HFF-Myc (cell line): ENCODE measurements at regions not wholly inside any gene's neighbourhood (a gene's known extent, or its start where the extent isn't known, plus 50 kb on each side); places are given as distances from the start of the nearest gene placed in this dataset.

Source experiments
- DNase-seq: peaks from one replicate; pipeline ENCODE4 v3.0.0-alpha.2; 2011; ENCODE audit warnings: low read depth; ENCODE audit errors: extremely low read depth
- H3K4me3 ChIP-seq: replicated peaks from 2 replicates; pipeline ENCODE4 v1.5.1; 2011; ENCODE audit warnings: low read depth, mild to moderate bottlenecking, control low read depth, low read length
- TF ChIP-seq, protein P1 (sequence below): IDR thresholded peaks from 2 replicates; pipeline ENCODE4 v1.5.1; 2012; ENCODE audit warnings: mild to moderate bottlenecking, low read depth, low read length, control low read depth; ENCODE audit errors: missing control alignments

DNA sequence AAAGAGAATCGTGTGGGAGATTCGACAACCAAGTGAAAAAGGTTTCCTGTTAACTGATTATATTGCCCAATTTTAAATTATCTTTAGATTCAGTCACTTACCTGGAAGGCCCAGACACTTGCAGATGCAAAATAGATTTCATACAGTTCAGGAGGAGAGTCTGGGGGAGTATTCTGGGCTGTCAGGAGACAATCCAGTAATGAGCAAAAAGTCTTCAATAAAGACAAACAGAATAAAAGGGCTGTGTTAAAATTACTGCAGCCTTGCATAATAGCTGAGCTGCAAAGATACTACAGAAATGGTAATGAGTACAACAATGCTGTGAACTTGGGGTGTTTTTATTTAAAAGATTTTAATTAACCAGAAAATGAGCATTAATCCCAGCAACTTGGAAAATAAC, 303.6 kb downstream of the SP3 start:
- no peak overlapping the region for H3K4me3 ChIP-seq
- DNase-seq: no peak
- TF ChIP-seq, protein P1, sequence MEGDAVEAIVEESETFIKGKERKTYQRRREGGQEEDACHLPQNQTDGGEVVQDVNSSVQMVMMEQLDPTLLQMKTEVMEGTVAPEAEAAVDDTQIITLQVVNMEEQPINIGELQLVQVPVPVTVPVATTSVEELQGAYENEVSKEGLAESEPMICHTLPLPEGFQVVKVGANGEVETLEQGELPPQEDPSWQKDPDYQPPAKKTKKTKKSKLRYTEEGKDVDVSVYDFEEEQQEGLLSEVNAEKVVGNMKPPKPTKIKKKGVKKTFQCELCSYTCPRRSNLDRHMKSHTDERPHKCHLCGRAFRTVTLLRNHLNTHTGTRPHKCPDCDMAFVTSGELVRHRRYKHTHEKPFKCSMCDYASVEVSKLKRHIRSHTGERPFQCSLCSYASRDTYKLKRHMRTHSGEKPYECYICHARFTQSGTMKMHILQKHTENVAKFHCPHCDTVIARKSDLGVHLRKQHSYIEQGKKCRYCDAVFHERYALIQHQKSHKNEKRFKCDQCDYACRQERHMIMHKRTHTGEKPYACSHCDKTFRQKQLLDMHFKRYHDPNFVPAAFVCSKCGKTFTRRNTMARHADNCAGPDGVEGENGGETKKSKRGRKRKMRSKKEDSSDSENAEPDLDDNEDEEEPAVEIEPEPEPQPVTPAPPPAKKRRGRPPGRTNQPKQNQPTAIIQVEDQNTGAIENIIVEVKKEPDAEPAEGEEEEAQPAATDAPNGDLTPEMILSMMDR: no peak

DNA sequence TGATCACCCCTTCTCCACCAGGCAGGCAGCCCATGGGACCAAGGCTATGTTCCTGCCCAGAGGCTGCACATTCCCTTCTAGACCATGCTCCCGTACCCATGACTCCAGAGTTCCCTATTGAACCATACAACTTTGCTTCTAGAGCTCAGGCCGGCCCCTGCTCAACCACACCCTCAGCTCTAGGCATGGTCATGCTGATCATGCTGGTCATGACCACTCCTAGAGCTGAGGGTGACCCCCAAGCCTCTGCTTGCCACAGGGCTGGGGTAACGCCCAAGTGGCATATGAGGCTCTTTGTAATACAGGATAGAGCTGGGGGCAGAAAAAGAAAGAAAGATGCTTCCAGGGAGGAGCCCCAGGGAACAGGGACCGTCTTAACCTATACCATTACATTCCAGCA, 301.8 kb downstream of the SP3 start:
- no peak for DNase-seq
- H3K4me3 ChIP-seq: no peak overlapping the region
- TF ChIP-seq, protein P1: no peak

- no peak for DNase-seq
- TF ChIP-seq, protein P1: no peak
- no peak overlapping the region for H3K4me3 ChIP-seq
Measured at GRCh38 chr2:173663835-173664512, 301.2 kb downstream of the SP3 start.

- H3K4me3 ChIP-seq: no peak overlapping the region
- TF ChIP-seq, protein P1: no peak
- DNase-seq: no peak
Measured at GRCh38 chr2:173664513-173664910, 300.7 kb downstream of the SP3 start.

GRCh38 chr2:173666171-173666888, 298.8 kb downstream of the SP3 start:
- no peak for DNase-seq
- TF ChIP-seq, protein P1: no peak
- no peak overlapping the region for H3K4me3 ChIP-seq

GRCh38 chr2:173667014-173667413, 298.2 kb downstream of the SP3 start:
- TF ChIP-seq, protein P1: no peak
- no peak for DNase-seq
- H3K4me3 ChIP-seq: no peak overlapping the region
